ENCODE measurements at regions not wholly inside any gene's neighbourhood (a gene's known extent, or its start where the extent isn't known, plus 50 kb on each side); places are given as distances from the start of the nearest gene placed in this dataset.

- no peak overlapping the region for H3K27ac ChIP-seq
- 86 to 95% (median 89%) methylated on average over 3 of the region's 3 CpGs for WGBS, 4 donors
- H3K4me3 ChIP-seq, result no peak overlapping the region
- peaks cover 0 to 6% (median 0%) of the 10 kb centered on the region in 12 donors for H3K9me3 ChIP-seq
- H3K4me1 ChIP-seq, result no peaks in the 10 kb centered on the region
- H3K36me3 ChIP-seq, result no peaks in the 10 kb centered on the region
- ATAC-seq, result no peak
- no peak for TF ChIP-seq CTCF (IDR thresholded peaks at IDR 0.05)
- intact Hi-C loops (cut with DNase I), result no loop called here
- no peaks in the 10 kb centered on the region for H3K27me3 ChIP-seq
- no peak for DNase-seq
Observed at GRCh38 chr5:145101246-145101645, 733.9 kb downstream of the PRELID2 start.

GRCh38 chr5:145090115-145090514 lies 745.0 kb downstream of the PRELID2 start:
- WGBS, 4 donors, result 91 to 97% (median 94%) methylated on average over 1 of the region's 1 CpG
- TF ChIP-seq POLR2A (IDR thresholded peaks at IDR 0.05), result no peak
- no peak for TF ChIP-seq CTCF (IDR thresholded peaks at IDR 0.05)
- Histone ChIP-seq H3K36me3 (no peaks in the 10 kb centered on the region), H3K9me3 (peaks cover 0 to 7% (median 0%) of the 10 kb centered on the region in 12 donors), H3K27ac (no peak overlapping the region), H3K4me3 (no peak overlapping the region), H3K4me1 (no peaks in the 10 kb centered on the region), H3K27me3 (no peaks in the 10 kb centered on the region)
- DNase-seq, result no peak
- ATAC-seq, result no peak
- intact Hi-C loops (cut with DNase I), result no loop called here

- H3K4me3 ChIP-seq, result no peak overlapping the region
Observed at GRCh38 chr5:145084834-145085233, 750.3 kb downstream of the PRELID2 start.

GRCh38 chr5:145077028-145077427 lies 758.1 kb downstream of the PRELID2 start:
- intact Hi-C loops (cut with DNase I), result no loop called here
- no peak overlapping the region for H3K27ac ChIP-seq
- H3K36me3 ChIP-seq, result no peaks in the 10 kb centered on the region
- no peaks in the 10 kb centered on the region for H3K27me3 ChIP-seq
- H3K9me3 ChIP-seq, result no peaks in the 10 kb centered on the region
- TF ChIP-seq CTCF (IDR thresholded peaks at IDR 0.05) (no peak), POLR2A (IDR thresholded peaks at IDR 0.05) (no peak)
- 85 to 89% (median 87%) methylated on average over 5 to 6 of the region's 6 CpGs for WGBS, 4 donors
- H3K4me1 ChIP-seq, result no peaks in the 10 kb centered on the region
- DNase-seq (no peak), ATAC-seq (no peak)
- H3K4me3 ChIP-seq, result no peak overlapping the region

More at GRCh38 chr5:145084834-145085233, 750.3 kb downstream of the PRELID2 start:
- intact Hi-C loops (cut with DNase I), result no loop called here
- ATAC-seq, result no peak
- no peaks in the 10 kb centered on the region for H3K36me3 ChIP-seq
- WGBS, 4 donors, result 90 to 95% (median 91%) methylated on average over 2 of the region's 2 CpGs
- H3K4me1 ChIP-seq, result no peaks in the 10 kb centered on the region
- no peak overlapping the region for H3K27ac ChIP-seq
- no peak for DNase-seq
- H3K27me3 ChIP-seq, result no peaks in the 10 kb centered on the region
- peaks cover 0 to 7% (median 0%) of the 10 kb centered on the region in 12 donors for H3K9me3 ChIP-seq
- TF ChIP-seq CTCF (IDR thresholded peaks at IDR 0.05) (no peak), POLR2A (IDR thresholded peaks at IDR 0.05) (no peak)

All from heart left ventricle (tissue), 16 donors.